WTC11 (cell line): ENCODE measurements at regions not wholly inside any gene's neighbourhood (a gene's known extent, or its start where the extent isn't known, plus 50 kb on each side); places are given as distances from the start of the nearest gene placed in this dataset.

ENCODE experiments used
- CREB1 ChIP-seq: sonication (generic); formaldehyde crosslinking; IDR thresholded peaks from 2 replicates; pipeline ENCODE4 v1.8.0; 2023; ENCODE audit warnings: mild to moderate bottlenecking, missing genetic modification reagents
- CTCF ChIP-seq: fragments of 200-600 bp; IDR thresholded peaks from 2 replicates; pipeline ENCODE4 v1.8.0; 2022; ENCODE audit warnings: antibody characterized with exemption
- IRF2 ChIP-seq: sonication (generic); formaldehyde crosslinking; IDR thresholded peaks from 2 replicates; pipeline ENCODE4 v1.8.0; 2022; ENCODE audit warnings: low read depth, missing genetic modification reagents, borderline replicate concordance
- SP1 ChIP-seq: sonication (generic); formaldehyde crosslinking; conservative IDR thresholded peaks from 2 replicates; pipeline ENCODE4 v1.8.1; 2022; ENCODE audit warnings: missing genetic modification reagents
- USF2 ChIP-seq: sonication (generic); formaldehyde crosslinking; IDR thresholded peaks from 2 replicates; pipeline ENCODE4 v1.8.1; 2023; ENCODE audit warnings: mild to moderate bottlenecking, missing genetic modification reagents, moderate library complexity
- ZNF423 ChIP-seq: fragments of 250-450 bp; sonication (Bioruptor Pico); IDR thresholded peaks from 2 replicates; pipeline ENCODE4 v2.1.2; 2022; ENCODE audit warnings: mild to moderate bottlenecking, moderate library complexity
- TF ChIP-seq, protein P1 (sequence below): sonication (generic); formaldehyde crosslinking; IDR thresholded peaks from 2 replicates; pipeline ENCODE4 v1.8.1; 2022; ENCODE audit warnings: mild to moderate bottlenecking, moderate library complexity, missing genetic modification reagents
- TF ChIP-seq, protein P2 (sequence below): sonication (generic); formaldehyde crosslinking; IDR thresholded peaks from 2 replicates; pipeline ENCODE4 v1.8.0; 2022; ENCODE audit warnings: mild to moderate bottlenecking, missing genetic modification reagents

DNA sequence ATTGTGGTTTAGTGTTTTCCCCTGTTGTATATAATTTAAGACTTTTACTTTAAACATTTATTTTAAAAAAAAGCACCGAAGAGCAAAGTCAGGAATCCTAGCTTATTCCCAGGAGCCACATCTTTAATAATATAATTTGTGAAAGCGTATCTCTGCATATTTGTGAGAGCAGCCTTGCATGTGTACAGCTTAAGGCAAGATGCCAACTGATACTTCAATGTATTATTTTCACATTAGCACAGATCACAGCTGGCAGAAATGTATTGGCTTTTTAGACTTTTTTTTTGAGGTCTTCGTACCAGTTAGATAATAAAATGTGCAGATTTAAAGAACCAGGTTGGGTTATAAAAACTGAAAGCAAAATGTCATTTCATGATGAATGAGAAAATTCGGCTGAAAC, 845.7 kb upstream of the POT1 start:
- TF ChIP-seq CREB1 (CRISPR knock-in tag) (no peak), CTCF (no peak), ZNF423 (no peak), SP1 (CRISPR knock-in tag) (no peak), USF2 (CRISPR knock-in tag) (no peak), IRF2 (CRISPR knock-in tag) (no peak)
- TF ChIP-seq, protein P1, sequence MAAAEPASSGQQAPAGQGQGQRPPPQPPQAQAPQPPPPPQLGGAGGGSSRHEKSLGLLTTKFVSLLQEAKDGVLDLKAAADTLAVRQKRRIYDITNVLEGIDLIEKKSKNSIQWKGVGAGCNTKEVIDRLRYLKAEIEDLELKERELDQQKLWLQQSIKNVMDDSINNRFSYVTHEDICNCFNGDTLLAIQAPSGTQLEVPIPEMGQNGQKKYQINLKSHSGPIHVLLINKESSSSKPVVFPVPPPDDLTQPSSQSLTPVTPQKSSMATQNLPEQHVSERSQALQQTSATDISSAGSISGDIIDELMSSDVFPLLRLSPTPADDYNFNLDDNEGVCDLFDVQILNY (CRISPR knock-in tag) = no peak
- TF ChIP-seq, protein P2, sequence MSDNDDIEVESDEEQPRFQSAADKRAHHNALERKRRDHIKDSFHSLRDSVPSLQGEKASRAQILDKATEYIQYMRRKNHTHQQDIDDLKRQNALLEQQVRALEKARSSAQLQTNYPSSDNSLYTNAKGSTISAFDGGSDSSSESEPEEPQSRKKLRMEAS (CRISPR knock-in tag) = no peak
